ENCODE measurements at regions not wholly inside any gene's neighbourhood (a gene's known extent, or its start where the extent isn't known, plus 50 kb on each side); places are given as distances from the start of the nearest gene placed in this dataset.

GRCh38 chr6:40319124-40319523 lies 268.0 kb downstream of the LRFN2 start:
- no peak for DNase-seq
- in situ Hi-C loops (cut with MboI; ENCODE audit: low pct_unique_long_range_greater_than_20kb, low sequenced_read_pairs) = no loop called here

- in situ Hi-C loops (cut with MboI; ENCODE audit: low pct_unique_long_range_greater_than_20kb, low sequenced_read_pairs) = no loop called here
- no peak for DNase-seq
Measured at GRCh38 chr6:40315060-40315459, 272.1 kb downstream of the LRFN2 start.

GRCh38 chr6:40313582-40313981 lies 273.6 kb downstream of the LRFN2 start:
- DNase-seq = no peak
- in situ Hi-C loops (cut with MboI; ENCODE audit: low pct_unique_long_range_greater_than_20kb, low sequenced_read_pairs) = no loop called here

GRCh38 chr6:40312213-40313015 lies 274.8 kb downstream of the LRFN2 start:
- in situ Hi-C loops (cut with MboI; ENCODE audit: low pct_unique_long_range_greater_than_20kb, low sequenced_read_pairs) = no loop called here
- no peak for DNase-seq

- DNase-seq = peak; percentile 39
- in situ Hi-C loops (cut with MboI; ENCODE audit: low pct_unique_long_range_greater_than_20kb, low sequenced_read_pairs) = no loop called here
Measured at GRCh38 chr6:40308533-40309306, 278.4 kb downstream of the LRFN2 start.

- in situ Hi-C loops (cut with MboI; ENCODE audit: low pct_unique_long_range_greater_than_20kb, low sequenced_read_pairs) = no loop called here
- no peak for DNase-seq
Measured at GRCh38 chr6:40307712-40308111, 279.5 kb downstream of the LRFN2 start.

GRCh38 chr6:40302856-40303454 lies 284.2 kb downstream of the LRFN2 start:
- in situ Hi-C loops (cut with MboI; ENCODE audit: low pct_unique_long_range_greater_than_20kb, low sequenced_read_pairs) = no loop called here
- no peak for DNase-seq

GRCh38 chr6:40299681-40300080 lies 287.5 kb downstream of the LRFN2 start:
- DNase-seq = no peak
- in situ Hi-C loops (cut with MboI; ENCODE audit: low pct_unique_long_range_greater_than_20kb, low sequenced_read_pairs) = no loop called here

GRCh38 chr6:40298207-40298606 lies 289.0 kb downstream of the LRFN2 start:
- in situ Hi-C loops (cut with MboI; ENCODE audit: low pct_unique_long_range_greater_than_20kb, low sequenced_read_pairs) = no loop called here
- DNase-seq = no peak

- DNase-seq = no peak
- in situ Hi-C loops (cut with MboI; ENCODE audit: low pct_unique_long_range_greater_than_20kb, low sequenced_read_pairs) = no loop called here
Measured at GRCh38 chr6:40295251-40295950, 291.8 kb downstream of the LRFN2 start.

- in situ Hi-C loops (cut with MboI; ENCODE audit: low pct_unique_long_range_greater_than_20kb, low sequenced_read_pairs) = no loop called here
Measured at GRCh38 chr6:40293460-40294185, 293.5 kb downstream of the LRFN2 start.

GRCh38 chr6:40293060-40293459 lies 294.1 kb downstream of the LRFN2 start:
- no peak for DNase-seq
- in situ Hi-C loops (cut with MboI; ENCODE audit: low pct_unique_long_range_greater_than_20kb, low sequenced_read_pairs) = no loop called here

More at GRCh38 chr6:40293460-40294185, 293.5 kb downstream of the LRFN2 start:
- DNase-seq = no peak

GRCh38 chr6:40290816-40291215 lies 296.3 kb downstream of the LRFN2 start:
- no peak for DNase-seq
- in situ Hi-C loops (cut with MboI; ENCODE audit: low pct_unique_long_range_greater_than_20kb, low sequenced_read_pairs) = no loop called here

- in situ Hi-C loops (cut with MboI; ENCODE audit: low pct_unique_long_range_greater_than_20kb, low sequenced_read_pairs) = no loop called here
- no peak for DNase-seq
Measured at GRCh38 chr6:40288919-40289318, 298.2 kb downstream of the LRFN2 start.

GRCh38 chr6:40287296-40287850 lies 299.8 kb downstream of the LRFN2 start:
- in situ Hi-C loops (cut with MboI; ENCODE audit: low pct_unique_long_range_greater_than_20kb, low sequenced_read_pairs) = no loop called here
- no peak for DNase-seq

- no peak for DNase-seq
- in situ Hi-C loops (cut with MboI; ENCODE audit: low pct_unique_long_range_greater_than_20kb, low sequenced_read_pairs) = no loop called here
Measured at GRCh38 chr6:40286721-40287120, 300.4 kb downstream of the LRFN2 start.

- in situ Hi-C loops (cut with MboI; ENCODE audit: low pct_unique_long_range_greater_than_20kb, low sequenced_read_pairs) = no loop called here
- no peak for DNase-seq
Measured at GRCh38 chr6:40285996-40286395, 301.2 kb downstream of the LRFN2 start.

GRCh38 chr6:40285535-40285934 lies 301.6 kb downstream of the LRFN2 start:
- no peak for DNase-seq
- in situ Hi-C loops (cut with MboI; ENCODE audit: low pct_unique_long_range_greater_than_20kb, low sequenced_read_pairs) = no loop called here

GRCh38 chr6:40282986-40283385 lies 304.2 kb downstream of the LRFN2 start:
- in situ Hi-C loops (cut with MboI; ENCODE audit: low pct_unique_long_range_greater_than_20kb, low sequenced_read_pairs) = no loop called here
- DNase-seq = no peak

All from KBM-7 (cell line).